NCI-H1436 (cell line): ENCODE measurements at regions not wholly inside any gene's neighbourhood (a gene's known extent, or its start where the extent isn't known, plus 50 kb on each side); places are given as distances from the start of the nearest gene placed in this dataset.

Experiments used
- DNase-seq: peaks from one replicate; lab custom pipeline; 2025; lab: John Stamatoyannopoulos, UW

GRCh38 chr3:74564560-74564959 is 49.9 kb downstream of the CNTN3 start:
- no peak for DNase-seq

GRCh38 chr3:74562558-74563269 is 51.7 kb downstream of the CNTN3 start:
- no peak for DNase-seq

GRCh38 chr3:74561881-74562280 is 52.6 kb downstream of the CNTN3 start:
- no peak for DNase-seq

- DNase-seq = no peak
Measured at GRCh38 chr3:74559261-74559660, 55.2 kb downstream of the CNTN3 start.

- no peak for DNase-seq
Measured at GRCh38 chr3:74550686-74551085, 63.8 kb downstream of the CNTN3 start.

- DNase-seq = no peak
Measured at GRCh38 chr3:74546426-74546825, 68.0 kb downstream of the CNTN3 start.

- DNase-seq = no peak
Measured at GRCh38 chr3:74542441-74542840, 72.0 kb downstream of the CNTN3 start.

- DNase-seq = no peak
Measured at GRCh38 chr3:74539876-74540275, 74.6 kb downstream of the CNTN3 start.

GRCh38 chr3:74538669-74539068 is 75.8 kb downstream of the CNTN3 start:
- DNase-seq = no peak

- DNase-seq = no peak
Measured at GRCh38 chr3:74537857-74538256, 76.6 kb downstream of the CNTN3 start.

- DNase-seq = no peak
Measured at GRCh38 chr3:74537164-74537563, 77.3 kb downstream of the CNTN3 start.

- DNase-seq = no peak
Measured at GRCh38 chr3:74535281-74535680, 79.2 kb downstream of the CNTN3 start.

GRCh38 chr3:74534611-74535010 is 79.8 kb downstream of the CNTN3 start:
- no peak for DNase-seq

- DNase-seq = no peak
Measured at GRCh38 chr3:74532446-74532845, 82.0 kb downstream of the CNTN3 start.

GRCh38 chr3:74531491-74531890 is 83.0 kb downstream of the CNTN3 start:
- no peak for DNase-seq

- DNase-seq = no peak
Measured at GRCh38 chr3:74529145-74529544, 85.3 kb downstream of the CNTN3 start.

- no peak for DNase-seq
Measured at GRCh38 chr3:74527566-74527965, 86.9 kb downstream of the CNTN3 start.

GRCh38 chr3:74523811-74524210 is 90.6 kb downstream of the CNTN3 start:
- no peak for DNase-seq

- no peak for DNase-seq
Measured at GRCh38 chr3:74520895-74521294, 93.6 kb downstream of the CNTN3 start.

GRCh38 chr3:74518610-74519009 is 95.8 kb downstream of the CNTN3 start:
- DNase-seq = no peak

GRCh38 chr3:74516019-74516418 is 98.4 kb downstream of the CNTN3 start:
- DNase-seq = no peak

- DNase-seq = no peak
Measured at GRCh38 chr3:74515451-74515850, 99.0 kb downstream of the CNTN3 start.

- DNase-seq = no peak
Measured at GRCh38 chr3:74511078-74511477, 103.4 kb downstream of the CNTN3 start.

GRCh38 chr3:74510261-74510818 is 104.1 kb downstream of the CNTN3 start:
- DNase-seq = no peak
